NCI-H2029 (cell line): ENCODE measurements at regions not wholly inside any gene's neighbourhood (a gene's known extent, or its start where the extent isn't known, plus 50 kb on each side); places are given as distances from the start of the nearest gene placed in this dataset.
"Not testable (repeated sequence)": the region's sequence is repeated elsewhere in the genome, so short reads cannot be mapped to it uniquely, and the experiment has no call there.

Source experiments
- DNase-seq: peaks from one replicate; lab custom pipeline; 2025; lab: John Stamatoyannopoulos, UW

GRCh38 chr4:27360790-27361267 is 500.2 kb downstream of the STIM2 start:
- no peak for DNase-seq

GRCh38 chr4:27364509-27364908 is 503.9 kb downstream of the STIM2 start:
- DNase-seq = no peak

DNA sequence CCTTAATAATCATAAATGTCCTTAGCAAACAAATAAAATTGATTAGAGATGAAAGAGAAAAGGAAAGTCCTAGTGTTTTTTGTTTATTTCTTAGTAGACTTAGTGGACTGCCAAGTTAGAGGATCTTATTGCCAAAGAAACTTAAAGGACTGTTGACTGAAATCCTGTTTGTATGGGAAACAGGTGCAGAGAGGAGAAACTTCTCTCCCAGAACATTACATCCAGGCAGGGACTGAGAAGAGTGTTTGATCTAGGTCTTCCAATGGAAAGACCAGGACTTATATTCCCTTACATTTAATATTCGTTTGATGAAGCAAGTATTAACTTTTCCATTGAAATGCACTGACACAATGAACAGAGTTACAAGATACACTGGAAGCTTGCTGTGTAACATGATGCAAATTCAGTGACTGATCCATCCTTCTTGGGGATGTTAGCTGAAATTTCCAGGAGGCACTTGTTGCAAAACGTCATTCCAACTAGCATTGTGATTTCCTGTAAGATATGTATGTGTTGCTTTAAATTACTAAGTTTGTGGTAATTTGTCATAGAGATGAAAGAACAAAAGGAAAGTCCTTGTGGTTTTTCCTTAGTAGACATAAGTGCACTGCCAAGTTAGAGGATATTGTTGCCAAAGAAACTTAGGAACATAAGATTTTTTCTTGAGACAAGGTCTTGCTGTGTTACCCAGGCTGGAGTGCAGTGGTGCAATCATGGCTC is 505.6 kb downstream of the STIM2 start:
- DNase-seq = no peak

GRCh38 chr4:27368781-27369180 is 508.1 kb downstream of the STIM2 start:
- no peak for DNase-seq

GRCh38 chr4:27381815-27382214 is 521.2 kb downstream of the STIM2 start:
- no peak for DNase-seq

DNA sequence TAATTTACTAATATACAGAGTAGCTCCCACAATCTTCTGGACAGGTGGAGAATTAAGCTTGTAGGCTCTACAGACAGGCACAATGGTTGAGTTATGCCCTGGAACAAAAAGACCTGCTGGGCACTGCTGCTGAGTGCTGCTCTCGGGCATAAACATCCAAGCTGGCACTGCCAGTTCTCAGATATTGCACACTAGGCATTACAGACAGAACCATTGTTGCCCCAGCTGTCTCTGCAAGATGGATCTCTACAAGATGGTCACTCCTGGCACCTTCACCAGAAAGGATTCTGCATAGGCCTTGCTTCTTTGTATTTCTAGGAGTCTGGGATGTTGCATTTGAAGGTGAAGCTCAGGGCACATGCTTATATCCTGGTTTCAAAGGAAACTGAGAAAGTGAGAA is 527.1 kb downstream of the STIM2 start:
- no peak for DNase-seq

DNA sequence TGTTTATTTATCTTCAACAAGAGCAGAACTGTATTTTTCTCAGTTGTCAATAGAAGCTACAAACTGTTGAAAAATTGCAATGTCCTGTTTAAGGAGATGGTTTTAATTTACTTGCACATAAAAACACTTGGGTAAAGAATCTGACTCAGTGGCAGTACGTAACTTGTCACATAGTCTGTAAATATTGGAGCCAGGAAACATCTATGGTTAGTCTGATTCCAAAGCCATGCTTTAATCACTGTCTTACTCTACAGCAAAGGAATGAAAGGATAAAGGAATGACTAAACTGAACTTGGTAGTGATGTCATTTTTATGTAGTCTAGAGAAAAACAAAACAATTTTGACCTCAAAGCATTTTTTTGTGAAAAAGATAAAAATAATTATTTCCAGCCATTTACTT is 537.2 kb downstream of the STIM2 start:
- DNase-seq = no peak

- no peak for DNase-seq
These were observed 538.1 kb downstream of the STIM2 start for GRCh38 chr4:27398631-27399310.

DNA sequence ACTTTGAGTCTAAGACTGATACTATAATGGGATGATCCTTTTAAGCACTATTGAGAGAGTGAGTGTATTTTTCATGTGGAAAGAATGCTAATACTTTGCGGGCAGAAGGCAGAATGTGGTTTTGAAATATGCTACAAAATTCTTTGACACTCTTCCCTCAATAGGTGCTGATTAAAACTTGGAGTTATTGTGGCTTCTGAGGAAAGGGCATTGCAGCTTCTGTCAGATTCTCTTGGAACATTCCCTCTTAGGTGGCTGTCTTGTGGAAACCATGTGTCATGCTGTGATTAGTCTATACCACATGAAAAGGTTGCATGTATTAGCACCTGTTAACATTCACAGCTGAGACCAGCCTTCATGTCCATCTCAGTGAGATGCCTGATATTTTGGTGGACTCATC is 547.0 kb downstream of the STIM2 start:
- DNase-seq = no peak

- no peak for DNase-seq
These were observed 552.0 kb downstream of the STIM2 start for GRCh38 chr4:27412613-27413012.

DNA sequence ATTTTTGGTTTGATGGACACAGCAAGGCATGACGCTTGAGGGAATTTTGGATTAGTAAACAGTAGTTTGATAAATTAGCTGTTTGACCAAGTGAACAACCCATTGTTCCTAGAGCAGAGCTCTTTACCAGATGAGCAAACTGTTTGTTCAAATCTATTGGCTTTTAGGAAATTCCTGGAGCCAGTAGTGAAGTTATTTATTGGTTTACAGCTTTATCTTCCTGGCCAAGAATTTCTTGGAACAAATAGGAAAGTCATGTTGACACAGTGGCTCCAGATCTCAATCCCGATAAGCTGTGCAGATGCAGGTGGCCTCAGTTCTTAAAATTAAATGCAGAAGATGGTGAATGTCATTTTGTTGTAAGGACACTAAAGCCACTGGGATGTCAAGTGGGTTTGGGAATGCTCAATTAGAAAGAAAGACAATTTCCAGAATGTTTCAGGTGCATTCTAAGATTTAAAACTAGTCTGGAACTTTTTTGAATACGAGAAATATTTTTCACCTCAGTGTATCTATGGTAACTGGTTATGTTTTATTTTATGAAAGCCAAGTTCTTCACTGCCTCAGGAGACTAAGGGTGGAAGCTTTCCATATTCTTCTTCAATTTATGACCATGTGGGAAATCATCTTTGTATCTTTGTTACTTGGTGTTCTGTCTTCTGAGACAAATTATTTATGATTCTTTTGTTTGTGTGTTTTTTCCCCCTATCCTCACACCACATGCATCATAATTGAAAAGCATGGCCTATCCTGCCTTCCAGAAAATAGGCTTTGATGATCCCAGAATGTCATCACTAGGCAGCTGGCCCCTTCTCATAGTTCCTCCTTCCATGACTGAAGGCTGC is 554.5 kb downstream of the STIM2 start:
- DNase-seq = no peak

- DNase-seq = no peak
These were observed 568.0 kb downstream of the STIM2 start for GRCh38 chr4:27428661-27429060.

- DNase-seq = no peak
These were observed 568.8 kb downstream of the STIM2 start for GRCh38 chr4:27429364-27429871.

DNA sequence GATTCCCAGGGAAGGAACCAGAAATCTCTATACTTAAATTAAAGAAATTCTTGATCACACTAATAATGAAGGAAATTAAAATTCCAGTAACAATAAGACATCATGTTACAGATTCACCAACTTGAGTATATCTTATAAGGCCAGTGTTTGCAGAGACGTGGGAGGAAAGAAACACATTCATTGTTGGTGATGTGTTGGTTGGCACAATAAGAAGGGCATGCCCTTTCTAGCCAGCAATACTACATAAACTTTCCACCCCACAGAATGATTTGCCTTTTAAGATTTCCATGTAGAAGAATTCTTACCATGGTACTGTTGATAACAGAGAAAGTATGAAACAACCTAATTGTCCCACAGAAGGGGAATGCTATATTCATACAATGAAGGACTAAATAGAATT is 581.5 kb downstream of the STIM2 start:
- DNase-seq = no peak

DNA sequence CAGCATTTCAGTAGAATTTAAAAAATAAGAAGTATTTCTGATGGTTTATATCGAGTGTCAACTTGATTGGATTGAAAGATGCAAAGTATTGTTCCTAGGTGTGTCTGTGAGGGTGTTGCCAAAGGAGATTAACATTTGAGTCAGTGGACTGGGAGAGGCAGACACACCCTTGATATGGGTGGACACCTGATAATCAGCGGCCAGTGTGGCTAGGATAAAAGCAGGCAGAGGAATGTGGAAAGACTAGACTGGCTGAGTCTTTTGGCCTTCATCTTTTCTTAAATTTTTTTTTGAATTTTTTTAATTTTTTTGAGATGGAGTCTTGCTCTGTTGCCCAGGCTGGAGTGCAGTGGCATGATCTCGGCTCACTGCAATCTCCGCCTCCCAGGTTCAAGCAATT is 582.0 kb downstream of the STIM2 start:
- not testable (repeated sequence) for DNase-seq

DNA sequence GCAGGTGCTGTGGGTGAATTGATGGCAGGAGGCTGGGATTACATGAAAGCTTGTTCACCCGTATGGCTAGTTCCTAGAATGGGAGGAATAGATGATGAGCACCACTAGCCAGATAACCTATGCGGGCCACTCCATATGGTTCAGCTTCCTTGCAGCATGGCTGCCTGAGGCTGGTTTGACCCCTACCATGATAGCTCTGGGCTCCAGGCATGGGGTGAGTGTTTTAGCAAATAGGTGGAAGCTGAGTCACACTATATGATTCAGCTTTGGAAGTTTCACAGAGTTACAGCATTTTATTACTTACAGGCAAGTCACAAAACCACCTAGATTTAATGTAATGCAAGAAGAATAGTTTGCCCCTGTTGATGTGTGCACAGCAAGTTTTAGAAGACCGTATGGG is 603.2 kb downstream of the STIM2 start:
- no peak for DNase-seq

- DNase-seq = no peak
These were observed 606.7 kb downstream of the STIM2 start for GRCh38 chr4:27467351-27467750.

- DNase-seq = no peak
These were observed 611.7 kb downstream of the STIM2 start for GRCh38 chr4:27472364-27472763.

- DNase-seq = no peak
These were observed 614.0 kb downstream of the STIM2 start for GRCh38 chr4:27474691-27475090.

GRCh38 chr4:27484216-27484615 is 623.6 kb downstream of the STIM2 start:
- no peak for DNase-seq

DNA sequence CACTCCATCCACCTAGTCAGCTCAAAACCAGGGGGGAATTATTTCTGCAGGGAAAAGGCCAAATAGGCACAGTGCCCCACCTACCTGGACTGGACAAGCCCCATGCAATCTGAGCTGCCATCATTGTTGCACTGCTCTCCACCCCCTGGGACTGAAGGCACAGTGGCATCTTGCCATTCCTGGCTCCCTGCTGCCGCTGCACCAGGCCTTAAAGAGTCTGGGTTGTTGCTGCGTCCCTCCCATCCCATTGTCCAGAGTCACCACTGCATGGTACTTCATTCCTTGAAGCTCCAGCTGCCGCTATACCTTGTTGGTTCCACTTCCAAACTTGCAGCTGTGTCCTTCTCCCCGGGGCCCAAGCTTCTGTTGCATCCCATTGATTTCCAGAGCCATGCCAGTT is 629.7 kb downstream of the STIM2 start:
- DNase-seq = no peak

DNA sequence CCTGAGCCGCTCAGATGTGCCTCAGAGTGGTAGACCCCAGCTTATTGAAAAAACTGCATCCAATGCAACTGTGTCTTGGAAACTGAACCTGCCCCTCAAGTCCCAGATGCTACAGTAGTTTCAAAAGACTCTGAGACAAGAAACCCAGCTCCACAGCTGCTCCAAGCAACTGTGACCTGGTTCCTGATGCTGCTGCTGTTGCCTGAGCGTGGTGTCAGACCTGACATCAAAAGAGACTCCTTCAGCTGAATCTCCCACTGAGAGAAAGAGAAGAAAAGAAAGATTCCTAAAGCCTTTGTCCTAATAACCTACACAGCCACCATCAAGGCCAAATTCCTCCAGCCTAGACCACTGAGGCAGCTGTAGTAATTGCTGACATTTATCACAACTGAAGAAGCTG is 630.1 kb downstream of the STIM2 start:
- no peak for DNase-seq

DNA sequence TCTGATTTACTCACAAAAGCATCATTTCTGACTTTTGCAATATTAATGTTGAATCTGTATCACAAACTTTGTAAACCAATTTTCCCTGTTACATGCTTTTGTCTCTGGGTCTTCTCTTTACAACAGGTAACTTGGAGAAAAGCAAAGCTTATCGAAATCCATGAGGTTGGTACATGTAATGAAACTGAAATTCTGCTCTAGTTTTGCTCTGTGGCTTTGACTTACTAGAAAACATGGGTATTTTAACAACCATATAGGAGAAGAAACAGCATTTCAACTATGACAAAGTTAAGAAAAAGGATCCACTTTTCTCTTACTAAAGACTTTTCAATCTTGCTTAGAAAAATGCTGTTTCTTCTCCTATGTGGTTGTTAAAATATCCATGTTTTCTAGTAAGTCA is 645.8 kb downstream of the STIM2 start:
- no peak for DNase-seq
